PFSK-1 (cell line): ENCODE measurements at regions not wholly inside any gene's neighbourhood (a gene's known extent, or its start where the extent isn't known, plus 50 kb on each side); places are given as distances from the start of the nearest gene placed in this dataset.

ENCODE experiments used
- FOXP2 ChIP-seq: optimal IDR thresholded peaks from 2 replicates; pipeline ENCODE3; 2011; ENCODE audit warnings: borderline replicate concordance, control low read depth, inconsistent platforms; ENCODE audit not compliant: insufficient read depth; ENCODE audit errors: extremely low read length, extremely low read depth
- POLR2AphosphoS5 ChIP-seq: IDR thresholded peaks from 2 replicates; pipeline ENCODE4 v1.6.1; 2012; ENCODE audit warnings: low read depth, mild to moderate bottlenecking, control low read depth, low read length, moderate library complexity
- REST ChIP-seq, 2 experiments: IDR thresholded peaks; 2 replicates each; pipeline versions ENCODE4 v1.6.1 to v1.8.0; 2011 to 2012; ENCODE audit warnings: low read depth in 2 of 2, low read length in 2 of 2, control low read depth in 1 of 2, inconsistent platforms in 1 of 2, mild to moderate bottlenecking in 1 of 2, moderate library complexity in 1 of 2; ENCODE audit not compliant: insufficient read depth in 1 of 2
- SIN3A ChIP-seq: IDR thresholded peaks from 2 replicates; pipeline ENCODE4 v1.6.1; 2012; ENCODE audit warnings: mild to moderate bottlenecking, low read length, moderate library complexity, borderline replicate concordance; ENCODE audit not compliant: insufficient read depth
- TAF1 ChIP-seq: IDR thresholded peaks from 2 replicates; pipeline ENCODE4 v1.6.1; 2012; ENCODE audit warnings: low read length, control low read depth, borderline replicate concordance; ENCODE audit not compliant: insufficient read depth

- TF ChIP-seq SIN3A: no peak
- TF ChIP-seq POLR2AphosphoS5: no peak
Measured at GRCh38 chr13:78228940-78229339, 310.3 kb upstream of the EDNRB start.

GRCh38 chr13:78228211-78228610 is 309.6 kb upstream of the EDNRB start:
- TF ChIP-seq REST (IDR thresholded peaks at IDR 0.05; ENCODE audit: insufficient read depth in 1 of 2, low read depth in 2 of 2, low read length in 2 of 2) (no peak), SIN3A (no peak), POLR2AphosphoS5 (no peak)

- TF ChIP-seq TAF1 (no peak), FOXP2 (no peak), POLR2AphosphoS5 (no peak), SIN3A (no peak), REST (IDR thresholded peaks at IDR 0.05; ENCODE audit: insufficient read depth in 1 of 2, low read depth in 2 of 2, low read length in 2 of 2) (no peak)
Measured at GRCh38 chr13:78227709-78228108, 309.1 kb upstream of the EDNRB start.

GRCh38 chr13:78215458-78216108 is 297.0 kb upstream of the EDNRB start:
- no peak for TF ChIP-seq POLR2AphosphoS5
- TF ChIP-seq TAF1: no peak
- no peak for TF ChIP-seq SIN3A
- no peak for TF ChIP-seq FOXP2
- TF ChIP-seq REST (IDR thresholded peaks at IDR 0.05; ENCODE audit: insufficient read depth in 1 of 2, low read depth in 2 of 2, low read length in 2 of 2): no peak

- TF ChIP-seq SIN3A: no peak
- TF ChIP-seq FOXP2: no peak
- no peak for TF ChIP-seq POLR2AphosphoS5
- TF ChIP-seq REST (IDR thresholded peaks at IDR 0.05; ENCODE audit: insufficient read depth in 1 of 2, low read depth in 2 of 2, low read length in 2 of 2): no peak
Measured at GRCh38 chr13:78201411-78201810, 282.8 kb upstream of the EDNRB start.
